Neural progenitor cell (in vitro differentiated cells): ENCODE measurements at regions not wholly inside any gene's neighbourhood (a gene's known extent, or its start where the extent isn't known, plus 50 kb on each side); places are given as distances from the start of the nearest gene placed in this dataset.

Experiments
- DNase-seq: peaks from one replicate; pipeline ENCODE4 v3.0.0-alpha.2; 2016; ENCODE audit warnings: low spot score
- H2AFZ ChIP-seq: fragments of 200-600 bp; sonication (generic); replicated peaks from 2 replicates; pipeline ENCODE4 v1.6.1; 2016; ENCODE audit warnings: antibody characterized with exemption
- H3F3A ChIP-seq: fragments of 200-600 bp; sonication (generic); 2 replicates; pipeline ENCODE4 v1.6.1; 2016; ENCODE audit warnings: antibody characterized with exemption, low read depth
- H3K27ac ChIP-seq: fragments of 200-600 bp; sonication (generic); 2 replicates; pipeline ENCODE4 v1.5.1; 2016; ENCODE audit warnings: mild to moderate bottlenecking
- H3K27me3 ChIP-seq: fragments of 200-600 bp; sonication (generic); 2 replicates; pipeline ENCODE4 v1.6.1; 2016; ENCODE audit warnings: mild to moderate bottlenecking, moderate library complexity
- H3K36me3 ChIP-seq: fragments of 200-600 bp; sonication (generic); 2 replicates; pipeline ENCODE4 v1.5.1; 2016
- H3K4me1 ChIP-seq: fragments of 200-600 bp; sonication (generic); 2 replicates; pipeline ENCODE4 v1.6.1; 2016; ENCODE audit warnings: mixed run types
- H3K4me2 ChIP-seq: fragments of 200-600 bp; sonication (generic); 2 replicates; pipeline ENCODE4 v1.6.1; 2016
- H3K4me3 ChIP-seq: fragments of 200-600 bp; sonication (generic); 2 replicates; pipeline ENCODE4 v1.5.1; 2016
- H3K79me2 ChIP-seq: fragments of 200-600 bp; sonication (generic); 2 replicates; pipeline ENCODE4 v1.6.1; 2016; ENCODE audit warnings: low read depth
- H3K9ac ChIP-seq: fragments of 200-600 bp; sonication (generic); 2 replicates; pipeline ENCODE4 v1.6.1; 2016
- H3K9me3 ChIP-seq: fragments of 200-600 bp; sonication (generic); 2 replicates; pipeline ENCODE4 v1.5.1; 2016; ENCODE audit warnings: low read depth
- H4K20me1 ChIP-seq: fragments of 200-600 bp; sonication (generic); 2 replicates; pipeline ENCODE4 v1.6.1; 2016; ENCODE audit warnings: low read depth
- H3K27ac Mint-ChIP-seq: 3 replicates; pipeline ENCODE4 v1.8.0; 2021; ENCODE audit warnings: mixed read lengths
- H3K27me3 Mint-ChIP-seq: 2 replicates; pipeline ENCODE4 v1.8.0; 2022; ENCODE audit warnings: low read depth, mild to moderate bottlenecking, inconsistent platforms, moderate library complexity, mixed read lengths; ENCODE audit not compliant: insufficient read depth
- H3K36me3 Mint-ChIP-seq: 3 replicates; pipeline ENCODE4 v1.8.0; 2021; ENCODE audit warnings: mixed read lengths
- H3K4me1 Mint-ChIP-seq: 3 replicates; pipeline ENCODE4 v1.8.0; 2021; ENCODE audit warnings: mixed read lengths
- H3K4me3 Mint-ChIP-seq: 3 replicates; pipeline ENCODE4 v1.8.0; 2021; ENCODE audit warnings: mild to moderate bottlenecking, moderate library complexity, mixed read lengths
- H3K9me3 Mint-ChIP-seq: 3 replicates; pipeline ENCODE4 v1.8.0; 2020; ENCODE audit warnings: mixed read lengths
- EZH2 ChIP-seq: fragments of 200-600 bp; sonication (generic); IDR thresholded peaks from 2 replicates; pipeline ENCODE4 v1.6.1; 2017; ENCODE audit warnings: antibody characterized with exemption, mild to moderate bottlenecking, moderate library complexity
- EZH2phosphoT487 ChIP-seq: fragments of 200-600 bp; sonication (generic); IDR thresholded peaks from 2 replicates; pipeline ENCODE4 v1.6.1; 2017; ENCODE audit warnings: antibody characterized with exemption
- TF ChIP-seq, protein P1 (sequence below): fragments of 200-600 bp; sonication (generic); IDR thresholded peaks from 2 replicates; pipeline ENCODE4 v1.5.1; 2017; ENCODE audit warnings: antibody characterized with exemption, mild to moderate bottlenecking

DNA sequence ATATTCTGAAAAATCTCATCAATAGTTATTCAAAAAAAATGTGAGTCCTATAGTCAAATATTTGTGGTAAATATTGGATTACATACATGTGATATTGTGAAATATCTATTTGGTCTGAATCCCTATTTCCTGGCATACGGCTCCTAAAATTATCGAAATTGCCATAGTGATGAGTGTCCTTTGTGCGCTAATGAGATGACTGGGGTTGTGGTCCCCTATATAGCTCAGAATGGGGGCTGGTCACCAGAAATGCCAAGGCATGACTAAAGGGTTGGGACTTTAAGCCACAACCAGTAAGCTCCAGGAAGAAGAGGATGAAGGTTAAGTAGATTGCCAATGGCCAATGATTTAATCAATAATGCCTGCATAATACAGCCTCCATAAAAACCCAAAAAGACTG lies 610.2 kb upstream of the CHRM3 start:
- Mint-ChIP-seq H3K36me3 (no peaks in the 10 kb centered on the region), H3K27me3 (no peaks in the 10 kb centered on the region), H3K4me3 (no peak overlapping the region), H3K4me1 (peaks cover 10% of the 10 kb centered on the region), H3K27ac (no peak overlapping the region), H3K9me3 (peaks cover 4% of the 10 kb centered on the region)
- TF ChIP-seq, protein P1, sequence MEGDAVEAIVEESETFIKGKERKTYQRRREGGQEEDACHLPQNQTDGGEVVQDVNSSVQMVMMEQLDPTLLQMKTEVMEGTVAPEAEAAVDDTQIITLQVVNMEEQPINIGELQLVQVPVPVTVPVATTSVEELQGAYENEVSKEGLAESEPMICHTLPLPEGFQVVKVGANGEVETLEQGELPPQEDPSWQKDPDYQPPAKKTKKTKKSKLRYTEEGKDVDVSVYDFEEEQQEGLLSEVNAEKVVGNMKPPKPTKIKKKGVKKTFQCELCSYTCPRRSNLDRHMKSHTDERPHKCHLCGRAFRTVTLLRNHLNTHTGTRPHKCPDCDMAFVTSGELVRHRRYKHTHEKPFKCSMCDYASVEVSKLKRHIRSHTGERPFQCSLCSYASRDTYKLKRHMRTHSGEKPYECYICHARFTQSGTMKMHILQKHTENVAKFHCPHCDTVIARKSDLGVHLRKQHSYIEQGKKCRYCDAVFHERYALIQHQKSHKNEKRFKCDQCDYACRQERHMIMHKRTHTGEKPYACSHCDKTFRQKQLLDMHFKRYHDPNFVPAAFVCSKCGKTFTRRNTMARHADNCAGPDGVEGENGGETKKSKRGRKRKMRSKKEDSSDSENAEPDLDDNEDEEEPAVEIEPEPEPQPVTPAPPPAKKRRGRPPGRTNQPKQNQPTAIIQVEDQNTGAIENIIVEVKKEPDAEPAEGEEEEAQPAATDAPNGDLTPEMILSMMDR: no peak
- no peak for TF ChIP-seq EZH2phosphoT487
- TF ChIP-seq EZH2: no peak
- Histone ChIP-seq H3F3A (no peaks in the 10 kb centered on the region), H3K4me2 (no peak overlapping the region), H3K4me3 (no peak overlapping the region), H3K4me1 (peaks cover 8% of the 10 kb centered on the region), H2AFZ (no peak overlapping the region), H3K9ac (no peak overlapping the region), H3K27me3 (no peaks in the 10 kb centered on the region), H3K9me3 (no peaks in the 10 kb centered on the region), H3K79me2 (no peaks in the 10 kb centered on the region), H3K27ac (no peak overlapping the region), H4K20me1 (no peaks in the 10 kb centered on the region), H3K36me3 (no peaks in the 10 kb centered on the region)
- no peak for DNase-seq

DNA sequence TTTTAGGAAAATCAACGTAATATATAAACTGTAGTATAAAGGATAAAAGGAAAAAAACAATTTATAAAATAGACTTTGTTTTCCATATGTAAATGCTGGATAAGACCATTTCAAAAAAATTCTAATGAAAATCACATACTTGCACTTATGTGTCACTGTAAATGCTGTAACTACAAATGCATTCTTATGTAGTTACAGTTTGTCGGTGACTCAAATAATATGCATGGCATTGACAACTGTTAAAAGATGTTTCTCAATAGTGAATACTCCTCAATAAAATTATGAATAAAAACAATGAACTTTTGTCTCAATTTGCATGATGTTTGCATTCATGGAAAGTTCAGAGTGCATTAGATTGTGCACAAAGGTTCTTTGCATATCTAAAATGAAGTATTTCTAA lies 614.0 kb upstream of the CHRM3 start:
- no peaks in the 10 kb centered on the region for H3K79me2 ChIP-seq
- no peaks in the 10 kb centered on the region for H3K36me3 ChIP-seq
- Mint-ChIP-seq H3K27me3 (no peaks in the 10 kb centered on the region), H3K9me3 (no peaks in the 10 kb centered on the region), H3K36me3 (no peaks in the 10 kb centered on the region), H3K4me1 (no peaks in the 10 kb centered on the region), H3K27ac (no peak overlapping the region), H3K4me3 (no peak overlapping the region)
- no peaks in the 10 kb centered on the region for H3K4me1 ChIP-seq
- DNase-seq: no peak
- H3K4me2 ChIP-seq: no peak overlapping the region
- H3F3A ChIP-seq: no peaks in the 10 kb centered on the region
- H2AFZ ChIP-seq: no peak overlapping the region
- no peak overlapping the region for H3K9ac ChIP-seq
- no peaks in the 10 kb centered on the region for H4K20me1 ChIP-seq
- no peak overlapping the region for H3K4me3 ChIP-seq
- no peak overlapping the region for H3K27ac ChIP-seq
- H3K27me3 ChIP-seq: no peaks in the 10 kb centered on the region
- TF ChIP-seq EZH2phosphoT487 (no peak), EZH2 (no peak)
- TF ChIP-seq, protein P1: no peak
- no peaks in the 10 kb centered on the region for H3K9me3 ChIP-seq

DNA sequence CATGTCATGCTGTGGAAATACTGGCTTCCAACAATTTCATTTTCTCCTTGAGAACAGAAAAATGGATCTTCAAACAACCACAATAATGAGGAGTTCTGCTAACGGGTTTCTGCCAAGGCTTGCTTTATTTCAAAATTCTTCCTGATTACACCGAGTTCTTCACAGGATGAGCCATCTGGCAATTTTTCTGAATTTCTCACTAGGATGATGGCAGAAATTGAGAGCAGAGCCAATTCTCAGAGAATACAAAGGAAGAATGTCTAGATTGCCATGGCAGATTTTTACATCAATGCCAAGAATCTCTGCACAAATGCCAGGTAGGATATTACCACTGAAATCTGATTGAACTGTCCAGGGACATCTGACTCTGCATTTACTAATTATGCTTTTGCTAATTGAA lies 619.0 kb upstream of the CHRM3 start:
- H3K27ac Mint-ChIP-seq: no peak overlapping the region
- no peaks in the 10 kb centered on the region for H3F3A ChIP-seq
- DNase-seq: no peak
- H3K4me1 Mint-ChIP-seq: no peaks in the 10 kb centered on the region
- no peak overlapping the region for H3K4me3 Mint-ChIP-seq
- no peak overlapping the region for H3K9ac ChIP-seq
- no peaks in the 10 kb centered on the region for H3K27me3 Mint-ChIP-seq
- no peaks in the 10 kb centered on the region for H4K20me1 ChIP-seq
- no peaks in the 10 kb centered on the region for H3K9me3 ChIP-seq
- H2AFZ ChIP-seq: no peak overlapping the region
- TF ChIP-seq EZH2 (no peak), EZH2phosphoT487 (no peak)
- TF ChIP-seq, protein P1: no peak
- H3K36me3 ChIP-seq: no peaks in the 10 kb centered on the region
- peaks cover 23% of the 10 kb centered on the region for H3K9me3 Mint-ChIP-seq
- H3K36me3 Mint-ChIP-seq: no peaks in the 10 kb centered on the region
- H3K27ac ChIP-seq: no peak overlapping the region
- no peak overlapping the region for H3K4me3 ChIP-seq
- H3K27me3 ChIP-seq: no peaks in the 10 kb centered on the region
- H3K4me1 ChIP-seq: no peaks in the 10 kb centered on the region
- H3K4me2 ChIP-seq: no peak overlapping the region
- no peaks in the 10 kb centered on the region for H3K79me2 ChIP-seq

DNA sequence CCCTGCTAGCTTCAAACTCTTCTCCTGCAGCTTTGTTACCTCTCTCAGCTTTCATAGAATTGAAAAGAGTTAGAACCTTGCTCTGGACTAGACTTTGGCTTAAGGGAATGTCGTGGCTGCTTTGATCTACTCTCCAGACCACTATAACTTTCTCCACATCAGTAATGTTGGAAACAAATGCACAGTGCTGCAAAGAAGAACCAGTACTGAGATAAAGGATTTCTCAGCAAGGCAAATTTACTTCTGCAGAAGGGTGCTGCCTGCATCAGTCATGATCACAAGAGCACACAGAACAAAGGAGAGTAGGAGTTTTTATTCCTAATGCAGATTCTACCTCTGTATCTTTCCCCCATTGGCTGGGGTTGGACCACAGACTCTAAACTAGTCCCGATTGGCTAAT lies 621.6 kb upstream of the CHRM3 start:
- Histone ChIP-seq H3K4me3 (no peak overlapping the region), H3K9ac (no peak overlapping the region), H3K36me3 (no peaks in the 10 kb centered on the region), H3K79me2 (no peaks in the 10 kb centered on the region), H2AFZ (no peak overlapping the region), H3K27me3 (no peaks in the 10 kb centered on the region), H3K4me2 (no peak overlapping the region), H3F3A (no peaks in the 10 kb centered on the region), H3K9me3 (no peaks in the 10 kb centered on the region), H4K20me1 (no peaks in the 10 kb centered on the region), H3K27ac (no peak overlapping the region), H3K4me1 (no peaks in the 10 kb centered on the region)
- H3K27me3 Mint-ChIP-seq: no peaks in the 10 kb centered on the region
- TF ChIP-seq, protein P1: no peak
- TF ChIP-seq EZH2phosphoT487: no peak
- no peak for TF ChIP-seq EZH2
- H3K9me3 Mint-ChIP-seq: peaks cover 23% of the 10 kb centered on the region
- no peaks in the 10 kb centered on the region for H3K36me3 Mint-ChIP-seq
- H3K4me1 Mint-ChIP-seq: no peaks in the 10 kb centered on the region
- no peak for DNase-seq
- H3K4me3 Mint-ChIP-seq: no peak overlapping the region
- H3K27ac Mint-ChIP-seq: no peak overlapping the region
